Transverse colon (tissue), 4 donors: ENCODE measurements at regions not wholly inside any gene's neighbourhood (a gene's known extent, or its start where the extent isn't known, plus 50 kb on each side); places are given as distances from the start of the nearest gene placed in this dataset.

Experiments
- CTCF ChIP-seq, 5 experiments: fragments of 200-600 bp in 3 of 5; fragments of 450-650 bp in 2 of 5; sonication (generic) in 3 of 5; IDR thresholded peaks; 1 replicate in 2 of 5; 2 replicates in 3 of 5; pipeline ENCODE4 v1.5.1; 2016 to 2017; ENCODE audit warnings: antibody characterized with exemption in 5 of 5, inconsistent platforms in 3 of 5, mild to moderate bottlenecking in 2 of 5, moderate library complexity in 1 of 5
- POLR2A ChIP-seq: fragments of 450-650 bp; IDR thresholded peaks from one replicate; pipeline ENCODE4 v1.6.1; 2016; ENCODE audit warnings: antibody characterized with exemption, mild to moderate bottlenecking, moderate library complexity
- POLR2AphosphoS5 ChIP-seq, 3 donors: sonication (generic); formaldehyde crosslinking; IDR thresholded peaks; one replicate each; pipeline ENCODE4 v1.6.1; 2016; ENCODE audit warnings: antibody characterized with exemption in 3 of 3

GRCh38 chr11:116598036-116598435 lies 174.8 kb downstream of the BUD13 start:
- TF ChIP-seq CTCF (IDR thresholded peaks at IDR 0.05) (no peak), POLR2A (no peak), POLR2AphosphoS5 (IDR thresholded peaks at IDR 0.05) (no peak)
